VCaP (cell line): ENCODE measurements at regions not wholly inside any gene's neighbourhood (a gene's known extent, or its start where the extent isn't known, plus 50 kb on each side); places are given as distances from the start of the nearest gene placed in this dataset.

ENCODE experiments used
- H3K27ac ChIP-seq: fragments of 450-650 bp; 2 replicates; pipeline ENCODE4 v1.5.1; 2017
- CTCF ChIP-seq: fragments of 450-650 bp; conservative IDR thresholded peaks from 2 replicates; pipeline ENCODE4 v1.5.1; 2017; ENCODE audit warnings: mild to moderate bottlenecking, moderate library complexity

- TF ChIP-seq CTCF, result no peak
- H3K27ac ChIP-seq, result no peak overlapping the region
Measured at GRCh38 chr6:137342607-137343190, 123.5 kb upstream of the IFNGR1 start.

GRCh38 chr6:137341681-137342195, 122.6 kb upstream of the IFNGR1 start:
- peak; percentile 71 for TF ChIP-seq CTCF
- H3K27ac ChIP-seq, result no peak overlapping the region

GRCh38 chr6:137339929-137340559, 120.9 kb upstream of the IFNGR1 start:
- TF ChIP-seq CTCF, result no peak
- no peak overlapping the region for H3K27ac ChIP-seq

GRCh38 chr6:137334884-137335283, 115.7 kb upstream of the IFNGR1 start:
- no peak for TF ChIP-seq CTCF
- no peak overlapping the region for H3K27ac ChIP-seq

- TF ChIP-seq CTCF, result no peak
- H3K27ac ChIP-seq, result no peak overlapping the region
Measured at GRCh38 chr6:137334094-137334493, 114.9 kb upstream of the IFNGR1 start.

GRCh38 chr6:137332637-137333280, 113.6 kb upstream of the IFNGR1 start:
- TF ChIP-seq CTCF, result no peak
- H3K27ac ChIP-seq, result no peak overlapping the region

- TF ChIP-seq CTCF, result no peak
- H3K27ac ChIP-seq, result no peak overlapping the region
Measured at GRCh38 chr6:137323860-137324259, 104.7 kb upstream of the IFNGR1 start.
